GM21423 (cell line): ENCODE measurements at regions not wholly inside any gene's neighbourhood (a gene's known extent, or its start where the extent isn't known, plus 50 kb on each side); places are given as distances from the start of the nearest gene placed in this dataset.
A peak's percentile ranks its signal among the peaks of the same experiment; 100 is the strongest.
"Not testable (repeated sequence)": the region's sequence is repeated elsewhere in the genome, so short reads cannot be mapped to it uniquely, and the experiment has no call there.

Experiments
- ATAC-seq: cut with Tn5 transposase; IDR thresholded peaks from one replicate; pipeline ENCODE4 v1.9.1; 2021; ENCODE audit warnings: mild to moderate bottlenecking, moderate library complexity; ENCODE audit not compliant: unreplicated experiment

DNA sequence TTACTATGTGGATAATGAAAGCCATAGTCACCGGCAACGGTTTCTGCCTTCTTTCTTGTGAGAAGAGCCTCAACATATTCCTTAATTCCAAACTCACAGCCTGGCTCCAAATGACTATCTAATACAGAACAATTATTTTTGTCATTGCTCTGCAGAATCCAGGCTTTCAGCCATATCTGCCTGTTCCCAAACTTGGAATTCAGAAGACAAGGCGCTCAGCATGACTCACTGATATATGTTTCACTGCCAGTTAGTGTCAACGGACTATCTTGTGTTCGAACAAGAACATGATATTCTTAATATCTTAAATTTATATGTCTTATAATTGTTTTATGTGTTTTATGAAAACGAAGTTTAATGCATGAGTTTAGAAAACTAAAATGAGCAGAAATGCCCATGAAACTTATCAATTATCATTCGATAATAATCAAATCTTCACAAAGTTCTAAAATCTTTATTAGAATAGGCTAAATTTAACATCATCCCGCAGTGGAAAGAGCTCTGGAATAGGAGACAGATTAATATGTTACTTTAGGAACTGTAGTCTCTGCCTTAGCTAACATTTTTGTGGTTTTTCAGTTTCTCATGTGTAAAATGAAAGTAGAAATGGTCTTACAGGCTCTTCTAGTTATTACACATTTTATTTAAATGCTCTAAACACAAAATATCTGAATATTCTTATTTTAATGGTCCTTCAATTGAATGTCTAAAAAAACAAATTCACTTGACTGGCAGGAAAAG is 669.3 kb upstream of the GJE1 start:
- ATAC-seq: peak; percentile 89

DNA sequence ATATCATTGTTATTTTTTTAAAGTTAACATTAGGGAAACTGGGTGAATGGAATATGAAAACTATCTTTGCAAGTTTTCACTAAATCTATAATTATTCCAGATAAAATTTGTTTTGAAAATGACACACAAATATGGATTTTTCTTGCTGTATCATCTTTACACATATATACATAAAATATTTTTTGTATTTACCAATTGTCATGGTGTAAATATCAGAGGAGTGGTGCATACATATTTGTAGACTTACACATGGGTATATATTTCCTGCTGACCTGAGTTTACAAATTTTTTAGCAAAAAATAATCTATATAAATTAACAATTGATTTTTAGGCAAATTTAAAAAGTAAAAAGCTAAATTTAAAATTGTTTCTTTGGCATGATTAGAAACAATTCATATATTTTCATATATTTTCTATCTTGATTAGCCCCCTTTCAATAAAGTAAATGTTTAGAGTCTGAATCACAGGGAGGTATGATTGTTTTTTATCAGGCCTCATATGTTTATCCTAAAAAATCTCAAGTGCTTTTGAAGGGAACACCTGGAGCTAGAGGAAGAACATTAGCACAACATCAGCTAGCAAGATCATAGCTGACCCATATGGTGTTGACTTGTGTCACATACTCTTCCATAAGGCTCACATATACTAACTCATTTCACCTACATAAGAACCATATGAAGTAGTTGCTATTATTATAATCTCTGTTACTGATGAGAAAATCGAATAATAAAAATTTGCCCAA is 671.8 kb upstream of the GJE1 start:
- no peak for ATAC-seq

DNA sequence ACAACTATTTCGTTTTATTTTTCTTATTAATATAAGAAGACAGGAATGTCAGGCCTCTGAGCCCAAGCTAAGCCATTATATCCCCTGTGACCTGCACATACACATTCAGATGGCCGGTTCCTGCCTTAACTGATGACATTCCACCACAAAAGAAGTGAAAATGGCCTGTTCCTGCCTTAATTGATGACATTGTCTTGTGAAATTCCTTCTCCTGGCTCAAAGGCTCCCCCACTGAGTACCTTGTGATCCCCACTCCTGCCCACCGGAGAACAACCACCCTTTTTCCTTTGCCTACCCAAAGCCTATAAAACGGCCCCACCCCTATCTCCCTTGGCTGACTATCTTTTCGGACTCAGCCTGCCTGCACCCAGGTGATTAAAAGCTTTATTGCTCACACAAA is 672.5 kb upstream of the GJE1 start:
- not testable (repeated sequence) for ATAC-seq

DNA sequence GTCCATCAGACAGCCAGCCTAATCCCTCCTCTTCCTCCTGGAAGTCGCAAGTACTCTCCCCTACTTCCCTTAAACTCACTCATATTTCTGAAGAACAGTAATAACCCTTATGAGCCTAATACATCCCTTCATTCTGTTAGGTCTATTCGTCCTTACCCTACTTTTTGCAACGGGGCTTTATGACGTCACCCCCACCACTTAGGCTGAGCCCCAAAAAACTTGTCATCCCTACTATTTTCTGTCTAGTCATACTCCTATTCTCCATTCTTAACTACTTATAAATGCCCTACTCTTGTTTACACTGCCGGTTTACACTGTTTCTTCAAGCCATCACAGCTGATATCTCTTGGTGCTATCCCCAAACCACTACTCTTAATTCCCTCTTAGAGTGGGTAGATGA is 674.7 kb upstream of the GJE1 start:
- not testable (repeated sequence) for ATAC-seq

DNA sequence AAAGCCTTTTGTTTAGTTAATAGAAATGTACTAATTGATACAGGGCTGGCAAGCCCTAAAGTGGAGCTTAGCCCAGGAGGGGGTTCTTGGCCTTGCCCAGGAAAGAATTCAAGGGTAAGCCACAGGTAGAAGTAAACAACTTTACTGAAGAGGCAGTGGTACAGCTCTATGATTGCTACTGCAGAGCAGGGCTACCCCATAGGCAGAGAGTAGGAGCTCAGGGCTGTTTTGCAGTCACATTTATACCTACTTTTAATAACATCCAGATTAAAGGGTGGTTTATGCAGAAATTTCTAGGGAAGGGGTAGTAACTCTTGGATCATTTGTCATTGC is 680.4 kb upstream of the GJE1 start:
- ATAC-seq: no peak

- ATAC-seq: no peak
Measured at GRCh38 chr6:141451511-141452353, 681.0 kb upstream of the GJE1 start.

DNA sequence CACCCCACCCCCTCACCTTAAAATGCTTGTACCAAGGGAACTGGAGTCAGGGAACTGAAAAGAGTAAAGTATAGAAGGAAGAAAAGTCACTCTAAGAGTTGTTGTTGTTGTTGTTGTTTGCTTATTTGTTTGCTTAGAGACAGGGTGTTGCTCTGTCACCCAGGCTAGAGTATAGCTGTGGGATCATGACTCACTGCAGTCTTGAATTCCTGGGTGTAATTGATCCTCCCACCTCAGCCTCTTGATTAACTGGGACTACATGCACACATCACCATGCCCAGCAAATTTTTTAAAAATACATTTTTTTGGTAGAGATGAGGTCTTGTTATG is 681.6 kb upstream of the GJE1 start:
- no peak for ATAC-seq

DNA sequence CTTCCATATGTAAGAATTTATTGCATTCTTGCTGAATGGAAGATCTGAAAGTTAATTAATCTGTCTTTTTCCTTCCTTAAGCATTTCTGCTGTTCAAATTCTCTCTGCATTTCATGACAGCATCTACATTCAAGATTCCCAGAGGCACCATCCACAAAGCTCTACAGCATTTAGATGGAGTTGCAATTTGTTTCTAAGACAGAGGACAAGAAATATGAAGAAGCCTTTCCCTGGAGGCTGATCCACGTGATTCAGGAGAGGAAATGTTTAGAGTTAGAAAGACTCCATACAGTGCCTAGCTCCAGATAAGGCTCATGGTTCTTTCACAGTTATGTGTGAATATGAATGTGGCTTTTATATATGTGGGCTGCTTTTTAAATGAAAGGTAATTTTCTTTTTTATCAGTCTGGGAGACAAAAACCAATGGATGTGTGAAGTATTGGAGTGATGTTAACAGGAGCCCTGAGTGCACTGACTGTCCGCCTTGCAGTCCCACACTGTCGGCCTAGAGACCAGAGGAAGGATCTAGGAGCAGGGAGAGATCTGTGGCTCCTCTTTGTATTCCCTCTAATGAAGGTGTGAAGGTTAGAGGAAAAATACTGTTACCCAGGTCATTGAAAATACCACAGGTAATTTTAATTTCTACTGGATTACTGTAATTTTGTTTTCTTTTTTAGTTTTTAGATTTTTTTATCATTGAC is 686.6 kb upstream of the GJE1 start:
- no peak for ATAC-seq

DNA sequence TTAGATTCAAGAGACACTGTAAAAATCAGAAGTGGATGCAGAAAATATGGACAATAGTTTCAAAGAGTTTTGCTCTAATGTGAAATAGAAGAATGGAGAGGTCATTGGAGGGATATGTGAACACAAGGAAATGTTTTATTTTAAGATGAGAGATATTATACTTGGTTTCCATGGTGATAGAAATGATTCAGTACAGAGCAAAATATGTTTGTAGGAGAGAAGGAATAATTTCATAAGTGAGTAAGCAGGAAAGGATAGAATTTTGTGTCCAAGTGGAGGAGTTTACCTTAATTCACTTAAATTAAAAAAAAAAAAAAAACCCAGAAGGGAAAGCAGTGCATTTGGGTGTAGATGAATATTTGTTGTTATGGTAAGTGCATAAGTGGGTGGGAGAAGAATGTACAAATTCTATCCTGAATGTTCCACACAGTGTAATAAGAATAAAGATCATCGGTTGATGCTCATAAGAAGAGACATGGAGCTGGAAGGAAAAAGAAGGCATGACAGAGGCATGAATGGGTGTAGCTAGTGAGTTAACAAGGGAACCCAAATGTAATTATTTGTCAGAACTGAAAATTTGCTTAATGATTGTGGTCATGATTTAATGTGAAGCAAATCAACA is 688.9 kb upstream of the GJE1 start:
- ATAC-seq: no peak

DNA sequence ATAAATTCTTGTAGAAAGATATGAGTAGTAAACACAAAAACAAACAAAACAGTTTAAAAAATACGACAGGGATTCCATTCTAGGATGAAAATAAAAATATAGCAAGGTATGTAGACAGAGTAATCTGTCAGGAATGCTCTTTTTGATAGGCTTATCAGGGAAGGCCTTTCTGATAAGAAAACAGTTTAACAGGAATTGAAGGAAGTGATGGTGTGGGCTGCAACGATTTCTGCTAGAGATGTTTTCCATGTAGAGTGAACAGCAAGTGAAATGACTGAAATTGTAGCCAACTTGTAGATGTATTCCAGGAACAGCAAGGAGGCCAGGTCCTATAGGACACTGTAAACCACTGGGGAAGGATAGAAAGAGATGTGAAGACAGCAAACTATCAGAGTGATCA is 689.7 kb upstream of the GJE1 start:
- ATAC-seq: no peak

GRCh38 chr6:141439513-141439912 is 693.2 kb upstream of the GJE1 start:
- ATAC-seq: no peak

DNA sequence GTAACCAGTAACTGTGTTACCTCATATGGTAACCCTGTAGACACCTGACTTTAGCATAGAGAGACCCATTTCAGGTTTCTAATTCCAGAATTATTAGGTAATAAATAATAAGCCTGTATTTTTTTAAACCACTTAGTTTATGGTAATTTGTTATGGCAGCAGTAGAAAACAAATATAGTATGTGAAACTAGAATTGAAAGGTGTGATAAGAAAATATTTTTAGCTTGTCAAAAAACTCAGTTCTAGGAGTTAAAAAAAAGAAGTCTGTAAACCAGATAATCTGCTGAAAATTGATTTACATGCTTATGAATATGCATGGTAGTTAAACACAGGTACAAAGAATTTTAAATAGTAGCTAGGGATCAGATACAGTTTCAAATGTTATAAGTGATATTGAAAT is 695.0 kb upstream of the GJE1 start:
- ATAC-seq: no peak

DNA sequence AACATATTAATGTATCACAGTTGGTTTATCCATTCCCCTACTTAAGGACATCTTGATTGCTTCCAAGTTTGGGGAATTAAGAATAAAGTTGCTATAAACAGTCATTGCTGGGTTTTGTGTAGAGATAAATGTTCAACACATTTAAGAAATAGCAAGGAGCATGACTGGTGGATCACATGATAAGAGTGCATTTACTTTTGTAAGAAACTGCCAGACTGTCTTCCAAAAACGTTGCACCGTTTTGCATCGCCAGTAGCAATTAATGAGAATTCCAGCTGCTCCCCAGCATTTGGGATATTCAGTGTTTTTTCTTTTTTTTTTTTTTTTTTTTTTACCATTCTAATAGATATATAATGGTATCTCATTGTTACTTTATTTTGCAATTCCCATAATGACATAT is 695.7 kb upstream of the GJE1 start:
- ATAC-seq: no peak

DNA sequence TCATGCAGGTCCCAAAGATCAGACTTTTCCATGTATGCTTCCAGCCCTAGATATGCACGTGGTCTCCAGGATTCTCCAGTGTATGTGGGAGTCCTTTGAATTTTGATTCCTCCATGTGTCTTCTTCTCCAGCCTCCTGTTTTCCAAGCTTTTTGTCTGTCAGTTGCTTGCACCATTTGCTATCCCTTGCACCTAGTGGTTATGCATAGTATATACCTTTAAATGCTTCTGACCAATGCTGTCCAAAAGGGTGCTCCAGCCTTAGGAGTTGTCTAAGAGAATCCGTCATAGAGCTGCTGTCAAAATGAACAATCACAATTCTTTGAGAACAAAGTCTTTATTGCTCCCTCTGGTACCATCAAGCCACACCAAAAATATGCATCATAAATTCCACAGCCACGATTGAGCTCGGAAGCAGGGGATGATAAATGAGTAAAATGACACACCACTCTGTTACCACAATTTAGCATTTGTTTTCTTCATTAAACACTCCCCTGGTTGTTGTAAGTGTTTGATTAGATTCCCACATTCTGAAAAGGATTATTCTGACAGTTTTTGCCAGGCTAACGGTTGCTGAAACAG is 706.2 kb upstream of the GJE1 start:
- no peak for ATAC-seq

GRCh38 chr6:141421378-141421777 is 711.3 kb upstream of the GJE1 start:
- no peak for ATAC-seq

DNA sequence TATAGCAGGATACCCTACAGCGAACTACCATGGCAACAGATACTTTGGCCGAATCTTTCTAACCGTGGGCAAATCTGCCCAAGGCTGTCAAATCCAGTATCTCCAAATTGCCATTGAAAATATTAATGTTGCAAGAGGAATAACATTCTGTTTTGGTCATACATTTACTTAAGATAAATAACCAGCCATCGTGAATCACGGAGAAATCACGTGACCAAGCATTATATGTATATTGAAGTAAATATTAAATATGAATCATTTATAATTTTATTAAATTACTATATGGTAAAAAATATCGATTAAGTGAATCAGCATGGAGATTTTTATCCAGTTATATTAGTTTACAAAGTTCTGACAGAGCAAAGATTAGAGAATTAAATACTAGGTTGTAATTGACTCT is 714.6 kb upstream of the GJE1 start:
- ATAC-seq: no peak

GRCh38 chr6:141415896-141416295 is 716.8 kb upstream of the GJE1 start:
- no peak for ATAC-seq

- ATAC-seq: no peak
Measured at GRCh38 chr6:141413196-141413595, 719.5 kb upstream of the GJE1 start.

DNA sequence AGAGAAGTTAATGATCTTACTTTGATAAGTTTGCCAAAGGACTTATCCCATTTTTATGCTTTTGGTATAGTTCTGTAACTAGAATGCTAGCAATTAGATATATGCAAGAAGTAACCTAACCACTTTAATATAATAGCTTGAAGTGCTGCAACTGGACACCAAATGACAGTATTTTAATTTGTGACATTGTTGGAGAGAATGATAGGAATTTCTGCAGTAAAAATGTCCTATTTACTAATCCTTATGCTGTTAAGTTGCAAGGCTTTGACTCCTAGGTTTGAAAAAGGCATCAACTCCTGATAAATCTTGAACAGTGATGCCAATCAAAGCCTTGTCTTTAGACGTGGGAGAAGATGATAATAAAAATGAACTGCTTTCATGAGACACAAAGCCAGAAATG is 726.0 kb upstream of the GJE1 start:
- no peak for ATAC-seq

- no peak for ATAC-seq
Measured at GRCh38 chr6:141403827-141404226, 728.9 kb upstream of the GJE1 start.

GRCh38 chr6:141403103-141403502 is 729.6 kb upstream of the GJE1 start:
- ATAC-seq: no peak
